Astrocyte (in vitro differentiated cells and primary cell): ENCODE measurements at regions not wholly inside any gene's neighbourhood (a gene's known extent, or its start where the extent isn't known, plus 50 kb on each side); places are given as distances from the start of the nearest gene placed in this dataset.
"Not testable (repeated sequence)": the region's sequence is repeated elsewhere in the genome, so short reads cannot be mapped to it uniquely, and the experiment has no call there.

Experiments used
- DNase-seq: peaks from one replicate; pipeline ENCODE4 v3.0.0-alpha.2; 2010; ENCODE audit warnings: low read depth
- FAIRE-seq: peaks from 2 replicates; lab custom pipeline; 2011; peaks lifted over from hg19 to GRCh38; lab: Jason Lieb, UNC
- H2AFZ ChIP-seq: 2 replicates; pipeline ENCODE4 v1.6.0; 2012; ENCODE audit warnings: low read depth, low read length, inconsistent platforms
- H3K27ac ChIP-seq: 2 replicates; pipeline ENCODE4 v1.5.1; 2011; ENCODE audit warnings: low read depth, low read length, inconsistent platforms
- H3K27me3 ChIP-seq: 2 replicates; pipeline ENCODE4 v1.6.0; 2011; ENCODE audit warnings: low read length, inconsistent platforms; ENCODE audit not compliant: insufficient read depth
- H3K36me3 ChIP-seq: 2 replicates; pipeline ENCODE4 v1.5.1; 2011; ENCODE audit warnings: low read length, inconsistent platforms; ENCODE audit not compliant: insufficient read depth
- H3K4me1 ChIP-seq: 2 replicates; pipeline ENCODE4 v1.5.1; 2011; ENCODE audit warnings: low read length, inconsistent platforms; ENCODE audit not compliant: insufficient read depth
- H3K4me2 ChIP-seq: 2 replicates; pipeline ENCODE4 v1.6.0; 2012; ENCODE audit warnings: low read length, inconsistent platforms
- H3K4me3 ChIP-seq: 2 replicates; pipeline ENCODE4 v1.5.1; 2011; ENCODE audit warnings: low read depth, mild to moderate bottlenecking, low read length, inconsistent platforms; ENCODE audit not compliant: insufficient read depth
- H3K79me2 ChIP-seq: 2 replicates; pipeline ENCODE4 v1.6.0; 2012; ENCODE audit warnings: mild to moderate bottlenecking, low read length, inconsistent platforms; ENCODE audit not compliant: insufficient read depth
- H3K9ac ChIP-seq: 2 replicates; pipeline ENCODE4 v1.6.0; 2012; ENCODE audit warnings: mild to moderate bottlenecking, low read length, inconsistent platforms
- H3K9me3 ChIP-seq: 2 replicates; pipeline ENCODE4 v1.5.1; 2012; ENCODE audit warnings: low read depth, mild to moderate bottlenecking, low read length, inconsistent platforms; ENCODE audit not compliant: insufficient read depth
- H4K20me1 ChIP-seq: 2 replicates; pipeline ENCODE4 v1.6.0; 2012; ENCODE audit warnings: low read length, inconsistent platforms; ENCODE audit not compliant: insufficient read depth
- H3K27ac Mint-ChIP-seq: one replicate; pipeline ENCODE4 v1.8.0; 2021; ENCODE audit warnings: mild to moderate bottlenecking, mixed read lengths; ENCODE audit not compliant: unreplicated experiment
- H3K27me3 Mint-ChIP-seq: one replicate; pipeline ENCODE4 v1.8.0; 2021; ENCODE audit warnings: low read depth, mixed read lengths; ENCODE audit not compliant: unreplicated experiment
- H3K36me3 Mint-ChIP-seq: one replicate; pipeline ENCODE4 v1.8.0; 2021; ENCODE audit warnings: low read depth, mixed read lengths; ENCODE audit not compliant: unreplicated experiment
- H3K4me1 Mint-ChIP-seq: one replicate; pipeline ENCODE4 v1.8.0; 2021; ENCODE audit warnings: low read depth, mixed read lengths; ENCODE audit not compliant: unreplicated experiment
- H3K4me3 Mint-ChIP-seq: one replicate; pipeline ENCODE4 v1.8.0; 2021; ENCODE audit warnings: mild to moderate bottlenecking, moderate library complexity, mixed read lengths; ENCODE audit not compliant: unreplicated experiment
- H3K9me3 Mint-ChIP-seq: one replicate; pipeline ENCODE4 v1.8.0; 2021; ENCODE audit warnings: mild to moderate bottlenecking, mixed read lengths; ENCODE audit not compliant: unreplicated experiment
- CTCF ChIP-seq: IDR thresholded peaks from 2 replicates; pipeline ENCODE4 v1.5.1; 2011; ENCODE audit warnings: low read depth, mild to moderate bottlenecking, inconsistent platforms, low read length, moderate library complexity; ENCODE audit not compliant: insufficient read depth
- EZH2 ChIP-seq: IDR thresholded peaks from 2 replicates; pipeline ENCODE4 v1.6.1; 2012; ENCODE audit warnings: mild to moderate bottlenecking, low read length, inconsistent platforms; ENCODE audit not compliant: insufficient read depth

- DNase-seq (no peak), FAIRE-seq (no peak)
These were observed 74.9 kb downstream of the ACKR3 start for GRCh38 chr2:236644502-236644911.

DNA sequence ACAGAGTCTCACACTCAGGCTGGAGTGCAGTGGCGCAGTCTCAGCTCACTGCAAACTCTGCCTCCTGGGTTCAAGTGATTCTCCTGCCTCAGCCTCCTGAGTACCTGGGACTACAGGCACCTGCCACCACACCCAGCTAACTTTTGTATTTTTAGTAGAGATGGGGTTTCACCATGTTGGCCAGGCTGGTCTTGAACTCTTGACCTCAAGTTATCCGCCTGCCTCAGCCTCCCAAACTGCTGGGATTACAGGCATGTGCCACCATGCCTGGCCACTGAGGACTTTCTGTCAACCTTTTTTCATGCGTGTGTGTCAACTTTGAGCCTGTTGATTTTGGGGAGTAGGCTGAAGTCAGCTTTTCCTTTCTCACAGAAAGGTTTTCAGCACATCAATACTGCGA lies 75.5 kb downstream of the ACKR3 start:
- H3K4me1 Mint-ChIP-seq, result peaks cover 21% of the 10 kb centered on the region
- not testable (repeated sequence) for H3K27me3 Mint-ChIP-seq, H3K4me3 ChIP-seq, H3K36me3 Mint-ChIP-seq, H3K79me2 ChIP-seq, H3K27ac ChIP-seq, H3K4me2 ChIP-seq, FAIRE-seq, DNase-seq, H3K9ac ChIP-seq, H3K36me3 ChIP-seq, H2AFZ ChIP-seq, H4K20me1 ChIP-seq, H3K4me3 Mint-ChIP-seq, H3K27ac Mint-ChIP-seq, H3K27me3 ChIP-seq
- Histone ChIP-seq H3K4me1 (peaks cover 15% of the 10 kb centered on the region), H3K9me3 (peaks cover 18% of the 10 kb centered on the region)
- peaks cover 28% of the 10 kb centered on the region for H3K9me3 Mint-ChIP-seq

More at GRCh38 chr2:236644502-236644911, 74.9 kb downstream of the ACKR3 start:
- Histone ChIP-seq H3K9ac (no peak overlapping the region), H3K4me3 (no peak overlapping the region), H4K20me1 (no peaks in the 10 kb centered on the region), H3K27me3 (no peaks in the 10 kb centered on the region), H3K4me1 (peaks cover 15% of the 10 kb centered on the region), H3K79me2 (no peaks in the 10 kb centered on the region), H3K9me3 (peaks cover 18% of the 10 kb centered on the region), H3K27ac (no peak overlapping the region), H3K4me2 (no peak overlapping the region), H2AFZ (no peak overlapping the region), H3K36me3 (no peaks in the 10 kb centered on the region)
- Mint-ChIP-seq H3K36me3 (peaks cover 5% of the 10 kb centered on the region), H3K27ac (no peak overlapping the region), H3K27me3 (no peaks in the 10 kb centered on the region), H3K4me3 (no peak overlapping the region), H3K9me3 (peaks cover 33% of the 10 kb centered on the region), H3K4me1 (peaks cover 21% of the 10 kb centered on the region)
- TF ChIP-seq CTCF, result no peak
- TF ChIP-seq EZH2, result no peak

GRCh38 chr2:236646441-236646840 lies 76.8 kb downstream of the ACKR3 start:
- no peaks in the 10 kb centered on the region for H3K79me2 ChIP-seq
- no peaks in the 10 kb centered on the region for H4K20me1 ChIP-seq
- no peak overlapping the region for H3K27ac ChIP-seq
- H3K9me3 Mint-ChIP-seq, result peaks cover 20% of the 10 kb centered on the region
- H3K4me1 ChIP-seq, result peaks cover 15% of the 10 kb centered on the region
- H3K4me3 Mint-ChIP-seq, result no peak overlapping the region
- no peaks in the 10 kb centered on the region for H3K27me3 ChIP-seq
- FAIRE-seq (no peak), DNase-seq (no peak)
- no peak overlapping the region for H3K4me2 ChIP-seq
- no peak overlapping the region for H3K4me3 ChIP-seq
- H2AFZ ChIP-seq, result no peak overlapping the region
- TF ChIP-seq EZH2 (no peak), CTCF (no peak)
- H3K27ac Mint-ChIP-seq, result no peak overlapping the region
- no peaks in the 10 kb centered on the region for H3K27me3 Mint-ChIP-seq
- H3K36me3 ChIP-seq, result no peaks in the 10 kb centered on the region
- no peak overlapping the region for H3K9ac ChIP-seq
- peaks cover 8% of the 10 kb centered on the region for H3K9me3 ChIP-seq
- H3K36me3 Mint-ChIP-seq, result peaks cover 5% of the 10 kb centered on the region
- H3K4me1 Mint-ChIP-seq, result peaks cover 21% of the 10 kb centered on the region
